Esophagus muscularis mucosa (tissue), 4 donors: ENCODE measurements at regions not wholly inside any gene's neighbourhood (a gene's known extent, or its start where the extent isn't known, plus 50 kb on each side); places are given as distances from the start of the nearest gene placed in this dataset.

Experiments
- EP300 ChIP-seq: sonication (generic); formaldehyde crosslinking; IDR thresholded peaks from one replicate; pipeline ENCODE4 v1.6.1; 2017; ENCODE audit warnings: antibody characterized with exemption
- POLR2A ChIP-seq: fragments of 450-650 bp; IDR thresholded peaks from one replicate; pipeline ENCODE4 v1.6.1; 2017; ENCODE audit warnings: antibody characterized with exemption, moderate library complexity, mild to moderate bottlenecking, low read depth
- POLR2AphosphoS5 ChIP-seq, 2 donors: sonication (generic); formaldehyde crosslinking; IDR thresholded peaks; one replicate each; pipeline ENCODE4 v1.6.1; 2017; ENCODE audit warnings: antibody characterized with exemption in 2 of 2
- TF ChIP-seq, protein P1 (sequence below), 3 experiments: fragments of 200-600 bp in 2 of 3; fragments of 450-650 bp in 1 of 3; sonication (generic) in 2 of 3; IDR thresholded peaks; one replicate each; pipeline ENCODE4 v1.5.1; 2017 to 2019; ENCODE audit warnings: antibody characterized with exemption in 3 of 3, mild to moderate bottlenecking in 2 of 3, moderate library complexity in 1 of 3

DNA sequence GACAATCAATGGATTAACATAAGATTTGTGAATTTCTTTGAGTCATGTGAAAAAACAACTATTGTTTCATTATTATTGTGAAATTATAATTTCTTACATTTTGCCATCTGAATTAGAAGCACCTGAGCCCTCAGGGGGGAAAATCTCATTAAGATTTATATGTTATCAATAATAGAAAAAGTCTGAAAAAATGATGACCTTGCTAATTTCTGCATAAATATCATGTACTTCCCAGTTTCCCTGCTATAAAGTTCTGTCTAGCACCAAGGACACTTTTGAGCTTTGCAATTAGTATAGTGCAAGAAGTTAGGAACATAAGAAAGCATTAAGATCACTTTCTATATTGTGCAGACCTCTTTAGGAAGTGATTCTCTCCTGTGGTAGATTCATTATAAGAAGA is 488.3 kb upstream of the TUSC1 start:
- TF ChIP-seq, protein P1, sequence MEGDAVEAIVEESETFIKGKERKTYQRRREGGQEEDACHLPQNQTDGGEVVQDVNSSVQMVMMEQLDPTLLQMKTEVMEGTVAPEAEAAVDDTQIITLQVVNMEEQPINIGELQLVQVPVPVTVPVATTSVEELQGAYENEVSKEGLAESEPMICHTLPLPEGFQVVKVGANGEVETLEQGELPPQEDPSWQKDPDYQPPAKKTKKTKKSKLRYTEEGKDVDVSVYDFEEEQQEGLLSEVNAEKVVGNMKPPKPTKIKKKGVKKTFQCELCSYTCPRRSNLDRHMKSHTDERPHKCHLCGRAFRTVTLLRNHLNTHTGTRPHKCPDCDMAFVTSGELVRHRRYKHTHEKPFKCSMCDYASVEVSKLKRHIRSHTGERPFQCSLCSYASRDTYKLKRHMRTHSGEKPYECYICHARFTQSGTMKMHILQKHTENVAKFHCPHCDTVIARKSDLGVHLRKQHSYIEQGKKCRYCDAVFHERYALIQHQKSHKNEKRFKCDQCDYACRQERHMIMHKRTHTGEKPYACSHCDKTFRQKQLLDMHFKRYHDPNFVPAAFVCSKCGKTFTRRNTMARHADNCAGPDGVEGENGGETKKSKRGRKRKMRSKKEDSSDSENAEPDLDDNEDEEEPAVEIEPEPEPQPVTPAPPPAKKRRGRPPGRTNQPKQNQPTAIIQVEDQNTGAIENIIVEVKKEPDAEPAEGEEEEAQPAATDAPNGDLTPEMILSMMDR (IDR thresholded peaks at IDR 0.05): no peak
- TF ChIP-seq POLR2AphosphoS5 (IDR thresholded peaks at IDR 0.05) (no peak), POLR2A (no peak), EP300 (no peak)
